K562 (cell line): ENCODE measurements at regions not wholly inside any gene's neighbourhood (a gene's known extent, or its start where the extent isn't known, plus 50 kb on each side); places are given as distances from the start of the nearest gene placed in this dataset.

ENCODE experiments used
- ATAC-seq: fragments of 200-7000 bp; cut with Tn5 transposase; 3 replicates; pipeline ENCODE4 v1.9.1; 2020; ENCODE audit warnings: moderate library complexity
- BruUV-seq: library from RNA; stranded (reverse); fragments of 400-500 nt; replicated peaks from 2 replicates; lab custom pipeline; 2021; lab: Mats Ljungman, UMichigan
- CTCF ChIA-PET: fragments of 300-600 bp; formaldehyde crosslinking; extraction: SDS; loops from one replicate; lab custom pipeline; 2021; ENCODE audit warnings: low intra/inter-chr PET ratio; lab: Yijun Ruan, JAX
- POLR2A ChIA-PET: fragments of 300-600, 350-650 bp; sonication (Branson Sonifier 250); formaldehyde crosslinking; extraction: SDS; loops from one replicate; lab custom pipeline; 2021; ENCODE audit warnings: antibody characterized with exemption, inconsistent platforms; lab: Yijun Ruan, JAX
- DNase-seq, 4 experiments: peaks; one replicate each; pipeline versions ENCODE4 v3.0.0 to v3.0.0-alpha.2; 2011 to 2018; ENCODE audit warnings: low spot score in 3 of 4, mixed read lengths in 3 of 4; ENCODE audit errors: extremely low read depth in 1 of 4
- FAIRE-seq: peaks from 2 replicates; lab custom pipeline; 2011; peaks lifted over from hg19 to GRCh38; lab: Jason Lieb, UNC
- H2AFZ ChIP-seq: 2 replicates; pipeline ENCODE4 v1.6.0; 2011; ENCODE audit warnings: low read depth, low read length, control low read depth, inconsistent platforms
- H3K27ac ChIP-seq: fragments of 200-600 bp; 3 replicates; pipeline ENCODE4 v1.8.0; 2011; ENCODE audit warnings: low read depth, mild to moderate bottlenecking, control low read depth, inconsistent platforms, low read length, moderate library complexity, mixed read lengths; ENCODE audit errors: extremely low read depth
- H3K27me3 ChIP-seq, 2 experiments: fragments of 300-600 bp in 1 of 2; 2 replicates in 1 of 2; 3 replicates in 1 of 2; pipeline versions ENCODE4 v1.6.0 to v1.8.0; 2011; ENCODE audit warnings: inconsistent platforms in 2 of 2, low read length in 2 of 2, mild to moderate bottlenecking in 1 of 2, mixed read lengths in 1 of 2, moderate library complexity in 1 of 2; ENCODE audit not compliant: control insufficient read depth in 2 of 2, insufficient read depth in 2 of 2
- H3K36me3 ChIP-seq: fragments of 300-600 bp; 3 replicates; pipeline ENCODE4 v1.8.0; 2011; ENCODE audit warnings: mild to moderate bottlenecking, low read length, inconsistent platforms; ENCODE audit not compliant: control insufficient read depth, insufficient read depth
- H3K4me1 ChIP-seq, 2 experiments: fragments of 200-600 bp in 1 of 2; replicated peaks in 1 of 2; 2 replicates in 1 of 2; 3 replicates in 1 of 2; pipeline versions ENCODE4 v1.5.1 to v1.8.0; 2011; ENCODE audit warnings: inconsistent platforms in 2 of 2, low read length in 2 of 2, mild to moderate bottlenecking in 1 of 2, mixed read lengths in 1 of 2, moderate library complexity in 1 of 2; ENCODE audit not compliant: control insufficient read depth in 2 of 2, insufficient read depth in 2 of 2
- H3K4me2 ChIP-seq: 2 replicates; pipeline ENCODE4 v1.6.1; 2011; ENCODE audit warnings: low read length, control low read depth, inconsistent platforms, mixed read lengths; ENCODE audit not compliant: insufficient read depth
- H3K4me3 ChIP-seq: fragments of 200-600 bp; sonication (generic), shearing (Covaris generic); 2 replicates; pipeline ENCODE4 v1.5.1; 2016; ENCODE audit warnings: control low read depth, inconsistent platforms
- H3K79me2 ChIP-seq: fragments of 200-600 bp; 3 replicates; pipeline ENCODE4 v1.8.0; 2011; ENCODE audit warnings: low read length, inconsistent platforms; ENCODE audit not compliant: control insufficient read depth, insufficient read depth
- H3K9ac ChIP-seq, 2 experiments: 2 replicates each; pipeline versions ENCODE4 v1.6.0 to v1.6.1; 2011; ENCODE audit warnings: low read depth in 2 of 2, low read length in 2 of 2, control low read depth in 1 of 2, inconsistent platforms in 1 of 2, mild to moderate bottlenecking in 1 of 2, mixed read lengths in 1 of 2; ENCODE audit not compliant: insufficient read depth in 1 of 2
- H3K9me1 ChIP-seq: one replicate; pipeline ENCODE4 v1.6.0; 2011; ENCODE audit warnings: inconsistent platforms, mild to moderate bottlenecking, low read length, moderate library complexity; ENCODE audit not compliant: control insufficient read depth, insufficient read depth
- H3K9me3 ChIP-seq: replicated peaks from 2 replicates; pipeline ENCODE4 v1.5.1; 2011; ENCODE audit warnings: low read depth, low read length, inconsistent platforms; ENCODE audit not compliant: control insufficient read depth, insufficient read depth
- H4K20me1 ChIP-seq: replicated peaks from 2 replicates; pipeline ENCODE4 v1.6.1; 2011; ENCODE audit warnings: low read length, inconsistent platforms, mixed read lengths; ENCODE audit not compliant: control insufficient read depth, insufficient read depth
- CBFB ChIP-seq: sonication (generic); formaldehyde crosslinking; IDR thresholded peaks from 2 replicates; pipeline ENCODE4 v1.4.0; 2020; ENCODE audit warnings: mild to moderate bottlenecking, missing genetic modification reagents
- FOXJ2 ChIP-seq: fragments of 200-800 bp; sonication (Bioruptor generic); IDR thresholded peaks from 2 replicates; pipeline ENCODE4 v1.6.1; 2016; ENCODE audit warnings: missing genetic modification characterization, missing compliant biosample characterization
- ILF3 ChIP-seq: fragments of 450-650 bp; IDR thresholded peaks from 2 replicates; pipeline ENCODE4 v1.6.1; 2018; ENCODE audit warnings: antibody characterized with exemption, mild to moderate bottlenecking, moderate library complexity, borderline replicate concordance
- MCM5 ChIP-seq: fragments of 450-650 bp; IDR thresholded peaks from 2 replicates; pipeline ENCODE4 v1.6.1; 2016; ENCODE audit warnings: low read depth
- MYC ChIP-seq, 2 experiments: fragments of 250-450 bp in 1 of 2; sonication (Bioruptor Pico) in 1 of 2; IDR thresholded peaks; 2 replicates each; pipeline versions ENCODE4 v1.5.1 to v1.6.1; 2012 to 2021; ENCODE audit warnings: low read depth in 2 of 2, borderline replicate concordance in 1 of 2, improper control_type of control experiment in 1 of 2, low read length in 1 of 2, mild to moderate bottlenecking in 1 of 2, moderate library complexity in 1 of 2
- NBN ChIP-seq: fragments of 450-650 bp; IDR thresholded peaks from 2 replicates; pipeline ENCODE4 v1.6.1; 2016; ENCODE audit warnings: low read depth, mild to moderate bottlenecking
- NFRKB ChIP-seq: fragments of 450-650 bp; IDR thresholded peaks from 2 replicates; pipeline ENCODE4 v1.6.1; 2016; ENCODE audit warnings: low read depth
- NRF1 ChIP-seq, 2 experiments: fragments of 450-650 bp; IDR thresholded peaks in 1 of 2; conservative IDR thresholded peaks in 1 of 2; 2 replicates each; pipeline ENCODE4 v1.6.1; 2014; ENCODE audit warnings: mild to moderate bottlenecking in 2 of 2
- PHB ChIP-seq: fragments of 250-450 bp; sonication (Bioruptor Pico); IDR thresholded peaks from 2 replicates; pipeline ENCODE4 v1.5.0; 2021
- PRMT5 ChIP-seq: sonication (generic); formaldehyde crosslinking; IDR thresholded peaks from 2 replicates; pipeline ENCODE4 v1.5.0; 2020; ENCODE audit warnings: missing genetic modification reagents
- PTRF ChIP-seq: fragments of 450-650 bp; IDR thresholded peaks from 2 replicates; pipeline ENCODE4 v1.6.1; 2016; ENCODE audit warnings: mild to moderate bottlenecking, missing genetic modification characterization, missing compliant biosample characterization
- SMAD2 ChIP-seq: fragments of 150-350 bp; IDR thresholded peaks from 2 replicates; pipeline ENCODE4 v1.6.1; 2014; ENCODE audit warnings: low read depth, mild to moderate bottlenecking, low read length
- TRIM24 ChIP-seq, 2 experiments: fragments of 450-650 bp; IDR thresholded peaks; 2 replicates each; pipeline ENCODE4 v1.6.1; 2016
- ZBTB8A ChIP-seq: fragments of 450-650 bp; IDR thresholded peaks from 2 replicates; pipeline ENCODE4 v1.6.1; 2018; ENCODE audit warnings: mild to moderate bottlenecking, moderate library complexity; ENCODE audit not compliant: partially characterized antibody
- ZNF23 ChIP-seq: fragments of 250-450 bp; sonication (Bioruptor Pico); IDR thresholded peaks from 2 replicates; pipeline ENCODE4 v1.4.0; 2020; ENCODE audit warnings: mild to moderate bottlenecking
- ZNF766 ChIP-seq: fragments of 200-800 bp; sonication (Bioruptor generic); conservative IDR thresholded peaks from 2 replicates; pipeline ENCODE4 v1.6.1; 2016; ENCODE audit warnings: missing genetic modification characterization, missing compliant biosample characterization
- ZNF778 ChIP-seq: fragments of 450-650 bp; formaldehyde crosslinking; IDR thresholded peaks from 2 replicates; pipeline ENCODE4 v1.4.0; 2020; ENCODE audit warnings: mild to moderate bottlenecking, moderate library complexity
- WGBS: fragments of 100-300 bp; shearing (Covaris generic); methylation state at CpG from one replicate; pipeline ENCODE4 v1.1.6; 2016; ENCODE audit warnings: low coverage, mixed read lengths; ENCODE audit not compliant: insufficient coverage; ENCODE audit errors: missing lambda C conversion rate; 5-methylcytosine and 5-hydroxymethylcytosine counted together
- in situ Hi-C: fragments of 300-500 bp; cut with MboI; formaldehyde crosslinking; loops from 4 replicates; pipeline ENCODE4 v1.15.0; 2018; ENCODE audit warnings: inconsistent platforms, mixed read lengths
- intact Hi-C: fragments of 100-400 bp; cut with micrococcal nuclease; formaldehyde crosslinking; loops from 2 replicates; pipeline ENCODE4 v1.14.2; 2022
- TF ChIP-seq, protein P1 (sequence below): fragments of 450-650 bp; IDR thresholded peaks from 2 replicates; pipeline ENCODE4 v1.7.1; 2018; ENCODE audit warnings: mild to moderate bottlenecking, low read depth; ENCODE audit not compliant: partially characterized antibody
- TF ChIP-seq, protein P2 (sequence below): fragments of 250-450 bp; sonication (Bioruptor Pico); IDR thresholded peaks from 2 replicates; pipeline ENCODE4 v1.5.0; 2020; ENCODE audit warnings: mild to moderate bottlenecking

GRCh38 chr15:29467091-29467490, 197.5 kb upstream of the NSMCE3 start (continued):
- TF ChIP-seq, protein P1, sequence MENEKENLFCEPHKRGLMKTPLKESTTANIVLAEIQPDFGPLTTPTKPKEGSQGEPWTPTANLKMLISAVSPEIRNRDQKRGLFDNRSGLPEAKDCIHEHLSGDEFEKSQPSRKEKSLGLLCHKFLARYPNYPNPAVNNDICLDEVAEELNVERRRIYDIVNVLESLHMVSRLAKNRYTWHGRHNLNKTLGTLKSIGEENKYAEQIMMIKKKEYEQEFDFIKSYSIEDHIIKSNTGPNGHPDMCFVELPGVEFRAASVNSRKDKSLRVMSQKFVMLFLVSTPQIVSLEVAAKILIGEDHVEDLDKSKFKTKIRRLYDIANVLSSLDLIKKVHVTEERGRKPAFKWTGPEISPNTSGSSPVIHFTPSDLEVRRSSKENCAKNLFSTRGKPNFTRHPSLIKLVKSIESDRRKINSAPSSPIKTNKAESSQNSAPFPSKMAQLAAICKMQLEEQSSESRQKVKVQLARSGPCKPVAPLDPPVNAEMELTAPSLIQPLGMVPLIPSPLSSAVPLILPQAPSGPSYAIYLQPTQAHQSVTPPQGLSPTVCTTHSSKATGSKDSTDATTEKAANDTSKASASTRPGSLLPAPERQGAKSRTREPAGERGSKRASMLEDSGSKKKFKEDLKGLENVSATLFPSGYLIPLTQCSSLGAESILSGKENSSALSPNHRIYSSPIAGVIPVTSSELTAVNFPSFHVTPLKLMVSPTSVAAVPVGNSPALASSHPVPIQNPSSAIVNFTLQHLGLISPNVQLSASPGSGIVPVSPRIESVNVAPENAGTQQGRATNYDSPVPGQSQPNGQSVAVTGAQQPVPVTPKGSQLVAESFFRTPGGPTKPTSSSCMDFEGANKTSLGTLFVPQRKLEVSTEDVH = no peak
- TF ChIP-seq, protein P2, sequence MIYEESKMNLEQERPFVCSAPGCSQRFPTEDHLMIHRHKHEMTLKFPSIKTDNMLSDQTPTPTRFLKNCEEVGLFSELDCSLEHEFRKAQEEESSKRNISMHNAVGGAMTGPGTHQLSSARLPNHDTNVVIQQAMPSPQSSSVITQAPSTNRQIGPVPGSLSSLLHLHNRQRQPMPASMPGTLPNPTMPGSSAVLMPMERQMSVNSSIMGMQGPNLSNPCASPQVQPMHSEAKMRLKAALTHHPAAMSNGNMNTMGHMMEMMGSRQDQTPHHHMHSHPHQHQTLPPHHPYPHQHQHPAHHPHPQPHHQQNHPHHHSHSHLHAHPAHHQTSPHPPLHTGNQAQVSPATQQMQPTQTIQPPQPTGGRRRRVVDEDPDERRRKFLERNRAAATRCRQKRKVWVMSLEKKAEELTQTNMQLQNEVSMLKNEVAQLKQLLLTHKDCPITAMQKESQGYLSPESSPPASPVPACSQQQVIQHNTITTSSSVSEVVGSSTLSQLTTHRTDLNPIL (CRISPR knock-in tag) = no peak
- no peak for TF ChIP-seq ZNF778 (CRISPR knock-in tag)
- TF ChIP-seq TRIM24 (IDR thresholded peaks at IDR 0.05) = no peak
- TF ChIP-seq PHB (CRISPR knock-in tag) = no peak

GRCh38 chr15:29466292-29466691, 196.7 kb upstream of the NSMCE3 start:
- Histone ChIP-seq H3K9me3 (no peaks in the 10 kb centered on the region), H3K27me3 (peaks cover 0 to 21% of the 10 kb centered on the region in 2 experiments; a peak in 2 of 5 replicates), H3K9me1 (no peaks in the 10 kb centered on the region), H3K4me2 (no peak overlapping the region), H3K9ac (no peak overlapping the region)
- ChIA-PET CTCF (no interaction called here), POLR2A (no interaction called here)
- in situ Hi-C loops = no loop called here
- TF ChIP-seq FOXJ2 (tag) (no peak), PRMT5 (CRISPR knock-in tag) (no peak), SMAD2 (no peak), MCM5 (no peak), ZNF23 (CRISPR knock-in tag) (no peak), PTRF (tag) (no peak), CBFB (CRISPR knock-in tag) (no peak), NFRKB (no peak), ZNF766 (CRISPR knock-in tag) (no peak), NBN (no peak), MYC (IDR thresholded peaks at IDR 0.05; ENCODE audit: low read depth, low read length) (no peak), MYC (CRISPR knock-in tag; IDR thresholded peaks at IDR 0.05; ENCODE audit: borderline replicate concordance, low read depth) (no peak), NRF1 (conservative IDR thresholded peaks at IDR 0.05 in 1 of 2, IDR thresholded peaks at IDR 0.05 in 1 of 2) (no peak), ILF3 (no peak), ZBTB8A (no peak)
- TF ChIP-seq, all 486 proteins: peak for 0
- Histone ChIP-seq H4K20me1 (no peaks in the 10 kb centered on the region), H3K79me2 (no peaks in the 10 kb centered on the region), H3K36me3 (no peaks in the 10 kb centered on the region), H3K4me1 (no peaks in the 10 kb centered on the region), H3K27ac (no peak overlapping the region), H3K4me3 (no peak overlapping the region), H2AFZ (no peak overlapping the region)
- ATAC-seq (no peak), DNase-seq (no peak), FAIRE-seq (no peak)
- intact Hi-C loops = no loop called here
- 0% methylated on average over 3 of the region's 4 CpGs for WGBS
- no TSS peak for BruUV-seq
